NB4 (cell line): ENCODE measurements at regions not wholly inside any gene's neighbourhood (a gene's known extent, or its start where the extent isn't known, plus 50 kb on each side); places are given as distances from the start of the nearest gene placed in this dataset.

ENCODE experiments used
- MYC ChIP-seq: IDR thresholded peaks from 2 replicates; pipeline ENCODE4 v1.6.1; 2011; ENCODE audit warnings: low read depth, low read length
- TF ChIP-seq, protein P1 (sequence below): IDR thresholded peaks from one replicate; pipeline ENCODE4 v1.5.1; 2012; ENCODE audit warnings: low read depth, low read length

DNA sequence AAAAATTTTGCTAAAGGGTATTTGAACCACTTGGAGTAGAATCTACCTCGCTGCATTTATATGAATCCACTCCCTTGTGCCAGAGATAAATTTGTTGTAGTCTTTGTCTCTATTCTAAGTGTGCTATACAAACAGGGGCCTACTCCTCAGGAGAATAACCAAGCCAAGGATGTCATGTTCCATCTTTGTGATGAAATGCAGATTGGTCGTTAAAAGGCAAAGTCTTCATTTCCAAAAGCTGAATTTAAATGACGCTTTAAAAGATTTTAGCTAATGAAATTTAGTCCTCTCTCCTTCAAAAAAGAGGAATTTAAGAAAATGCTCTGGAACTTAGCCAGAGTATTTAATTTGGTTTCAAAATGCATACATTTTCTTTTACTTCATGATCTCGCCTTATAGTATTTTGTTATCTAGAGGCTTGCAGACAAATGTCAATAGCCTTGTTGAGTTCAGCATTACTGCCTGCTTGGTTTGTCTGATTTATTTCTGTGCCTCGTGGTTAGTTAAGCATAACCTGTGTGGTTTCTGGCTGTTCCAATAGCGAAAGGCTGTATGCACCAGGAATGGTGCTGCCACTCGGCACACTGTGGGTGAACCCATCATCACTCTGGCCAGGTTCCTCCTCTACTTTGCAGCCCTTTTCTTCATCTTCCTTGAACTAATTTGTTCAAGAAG is 417.6 kb downstream of the ZNF521 start:
- TF ChIP-seq, protein P1, sequence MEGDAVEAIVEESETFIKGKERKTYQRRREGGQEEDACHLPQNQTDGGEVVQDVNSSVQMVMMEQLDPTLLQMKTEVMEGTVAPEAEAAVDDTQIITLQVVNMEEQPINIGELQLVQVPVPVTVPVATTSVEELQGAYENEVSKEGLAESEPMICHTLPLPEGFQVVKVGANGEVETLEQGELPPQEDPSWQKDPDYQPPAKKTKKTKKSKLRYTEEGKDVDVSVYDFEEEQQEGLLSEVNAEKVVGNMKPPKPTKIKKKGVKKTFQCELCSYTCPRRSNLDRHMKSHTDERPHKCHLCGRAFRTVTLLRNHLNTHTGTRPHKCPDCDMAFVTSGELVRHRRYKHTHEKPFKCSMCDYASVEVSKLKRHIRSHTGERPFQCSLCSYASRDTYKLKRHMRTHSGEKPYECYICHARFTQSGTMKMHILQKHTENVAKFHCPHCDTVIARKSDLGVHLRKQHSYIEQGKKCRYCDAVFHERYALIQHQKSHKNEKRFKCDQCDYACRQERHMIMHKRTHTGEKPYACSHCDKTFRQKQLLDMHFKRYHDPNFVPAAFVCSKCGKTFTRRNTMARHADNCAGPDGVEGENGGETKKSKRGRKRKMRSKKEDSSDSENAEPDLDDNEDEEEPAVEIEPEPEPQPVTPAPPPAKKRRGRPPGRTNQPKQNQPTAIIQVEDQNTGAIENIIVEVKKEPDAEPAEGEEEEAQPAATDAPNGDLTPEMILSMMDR: no peak
- TF ChIP-seq MYC: no peak
